GM21381 (cell line): ENCODE measurements at regions not wholly inside any gene's neighbourhood (a gene's known extent, or its start where the extent isn't known, plus 50 kb on each side); places are given as distances from the start of the nearest gene placed in this dataset.

Source experiments
- ATAC-seq: cut with Tn5 transposase; IDR thresholded peaks from one replicate; pipeline ENCODE4 v1.9.1; 2021; ENCODE audit warnings: mild to moderate bottlenecking, moderate library complexity; ENCODE audit not compliant: unreplicated experiment

DNA sequence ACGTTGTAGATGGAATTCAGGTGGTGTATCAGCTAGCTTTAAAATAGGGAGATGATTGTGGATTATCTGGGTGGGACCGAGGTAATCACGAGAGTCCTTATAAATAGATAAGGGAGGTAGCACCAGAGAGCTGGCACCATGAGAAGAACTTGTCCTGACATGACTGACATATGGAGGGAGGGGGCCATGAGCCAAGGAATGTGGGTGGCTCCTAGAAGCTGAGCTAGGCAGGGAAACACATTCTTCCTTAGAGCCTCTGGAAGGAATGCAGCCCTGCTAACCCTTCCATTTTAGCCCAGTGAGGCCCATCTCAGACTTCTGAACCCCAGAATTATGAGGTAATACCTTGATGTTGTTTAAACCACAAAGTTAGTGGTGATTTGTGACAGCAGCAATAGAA, 321.1 kb upstream of the SULF2 start:
- ATAC-seq: no peak

DNA sequence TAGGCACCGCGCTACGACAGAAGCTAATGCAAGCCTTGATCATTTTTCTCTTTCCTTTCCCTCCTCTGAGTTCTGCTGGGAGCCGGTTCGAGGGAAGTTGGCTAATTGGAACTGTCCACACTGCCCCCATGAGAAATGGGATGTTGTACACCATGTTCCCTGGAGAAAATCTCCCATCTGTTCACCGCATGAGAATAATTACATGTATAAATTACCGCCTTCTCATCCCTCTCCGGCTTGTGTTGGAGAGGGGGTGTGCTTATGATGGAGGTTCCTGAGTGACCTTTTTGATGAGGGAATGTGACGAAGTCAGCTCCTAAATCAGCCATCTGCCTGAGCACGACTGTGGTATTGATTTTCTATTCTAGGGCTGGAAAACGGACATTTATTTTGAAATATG, 320.2 kb upstream of the SULF2 start:
- no peak for ATAC-seq

DNA sequence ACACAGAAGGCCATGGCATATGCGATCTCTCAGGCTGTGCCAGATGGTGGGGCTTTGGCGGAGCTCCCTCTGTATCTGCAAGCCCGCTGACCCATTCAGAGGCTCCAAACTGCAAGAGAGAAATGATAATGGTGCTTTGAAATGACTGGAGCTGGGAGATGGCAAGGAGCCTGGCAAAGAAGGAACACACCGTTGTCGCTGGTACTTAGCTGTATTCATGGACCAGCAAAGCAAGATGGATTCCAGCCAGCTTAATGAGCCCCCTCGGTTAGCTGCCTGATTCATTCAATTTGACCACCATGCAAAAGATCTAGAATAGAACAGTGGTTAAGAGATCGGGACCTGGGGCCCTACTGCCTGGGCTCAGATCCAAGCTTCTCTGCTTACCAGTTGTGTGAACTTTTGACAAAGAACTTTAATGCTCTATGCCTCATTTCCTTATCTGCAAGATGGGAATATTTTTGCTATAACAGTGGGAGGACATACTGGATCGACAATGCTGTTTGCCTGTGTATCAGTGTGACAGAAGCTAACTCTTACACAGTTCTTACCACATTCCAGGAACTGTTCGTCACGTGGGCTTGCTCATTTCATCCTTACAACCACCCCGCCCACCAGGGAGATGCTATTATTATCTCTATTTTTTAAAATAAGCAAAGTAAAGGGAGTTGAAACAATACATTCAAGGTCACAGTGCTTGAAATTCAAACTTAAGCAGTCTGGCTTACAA, 317.8 kb upstream of the SULF2 start:
- no peak for ATAC-seq

DNA sequence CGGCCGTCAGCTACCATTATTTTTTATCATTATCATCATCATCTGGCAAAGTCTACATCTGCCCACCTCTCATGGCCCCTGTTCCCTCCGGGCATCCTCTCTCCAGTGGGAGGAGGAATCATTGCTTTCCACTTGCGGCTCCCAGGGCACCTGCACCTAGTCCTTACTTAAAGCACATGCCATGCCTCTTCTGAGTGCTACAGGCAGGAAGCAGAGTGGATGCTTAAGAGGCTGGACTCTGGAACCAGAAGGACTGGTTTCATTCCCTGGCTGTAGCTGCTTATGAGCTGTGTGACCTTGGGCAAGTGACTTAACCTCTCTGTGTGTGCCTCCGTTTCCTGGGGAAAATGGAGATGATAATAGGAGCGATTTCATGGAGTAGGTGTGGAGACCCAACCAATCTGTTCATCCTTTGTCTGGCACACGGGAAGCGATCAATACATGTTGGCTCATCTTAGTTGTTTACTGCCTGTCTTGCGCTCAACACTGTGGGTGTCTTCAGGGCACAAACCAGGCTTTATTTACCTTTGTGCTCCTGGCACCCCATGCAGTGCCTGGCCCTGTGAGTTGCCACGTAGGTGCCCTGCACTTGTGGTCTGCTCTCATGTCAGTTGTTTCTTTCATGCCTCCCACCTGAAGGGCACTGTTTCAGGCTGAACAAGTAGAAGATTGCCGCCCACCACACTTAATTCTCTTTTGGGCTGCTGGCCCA, 317.0 kb upstream of the SULF2 start:
- ATAC-seq: no peak

DNA sequence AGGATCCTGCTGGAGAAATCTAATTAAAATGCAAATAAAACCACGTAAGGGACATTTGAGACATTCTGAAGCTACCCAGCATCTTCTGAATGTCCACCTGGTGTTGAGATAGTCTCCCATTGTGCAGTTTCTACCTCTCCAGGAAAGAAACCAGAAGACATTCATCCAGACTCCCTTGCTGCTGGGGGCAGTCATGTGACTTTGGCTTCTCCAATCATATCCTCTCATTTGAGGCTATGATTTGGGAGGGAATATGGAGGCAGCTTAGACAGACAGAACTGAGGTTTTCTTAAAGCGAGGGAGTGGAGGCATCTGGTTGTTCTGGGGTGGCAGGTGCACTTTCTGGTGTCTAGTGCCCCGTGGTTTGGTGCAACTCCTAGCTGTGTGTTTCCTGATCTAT, 315.2 kb upstream of the SULF2 start:
- ATAC-seq: no peak

DNA sequence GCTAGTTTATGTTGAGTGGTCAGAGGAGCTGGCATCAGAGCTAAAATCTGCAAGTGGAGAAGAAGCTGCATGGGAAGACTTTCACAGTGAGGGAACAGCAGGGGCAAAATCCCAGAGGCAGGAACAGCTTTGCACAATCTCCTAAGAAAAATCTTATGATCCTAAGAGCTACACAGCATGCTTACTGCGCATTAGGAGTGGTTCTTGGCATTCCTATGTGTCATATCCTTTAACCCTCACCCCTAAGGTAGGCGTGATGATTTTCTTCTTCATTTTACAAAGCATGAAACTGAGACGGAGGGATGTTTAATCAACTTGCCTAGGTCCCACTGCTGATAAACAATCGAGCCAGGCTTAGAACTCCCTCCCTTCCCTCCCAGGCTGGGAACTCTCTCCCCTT, 313.6 kb upstream of the SULF2 start:
- ATAC-seq: no peak

DNA sequence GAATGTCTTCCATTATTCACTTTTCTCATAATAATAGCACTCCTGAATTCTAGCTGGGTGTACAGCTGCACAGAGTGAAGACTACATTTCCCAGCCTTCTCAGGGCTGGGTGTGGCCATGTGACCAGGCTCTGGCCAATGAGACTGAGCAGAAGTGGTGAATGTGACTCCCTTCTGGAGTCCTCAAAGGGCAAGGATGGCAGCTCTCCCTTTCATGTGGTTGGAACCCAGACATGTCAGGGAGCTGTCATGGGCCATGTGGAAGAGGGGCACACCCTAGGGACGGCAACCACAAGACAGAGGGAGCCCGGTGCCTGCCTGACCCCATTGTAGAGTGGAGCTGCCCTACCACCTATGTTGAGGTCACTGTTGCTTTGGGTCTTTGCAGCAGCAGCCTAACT, 312.8 kb upstream of the SULF2 start:
- no peak for ATAC-seq

DNA sequence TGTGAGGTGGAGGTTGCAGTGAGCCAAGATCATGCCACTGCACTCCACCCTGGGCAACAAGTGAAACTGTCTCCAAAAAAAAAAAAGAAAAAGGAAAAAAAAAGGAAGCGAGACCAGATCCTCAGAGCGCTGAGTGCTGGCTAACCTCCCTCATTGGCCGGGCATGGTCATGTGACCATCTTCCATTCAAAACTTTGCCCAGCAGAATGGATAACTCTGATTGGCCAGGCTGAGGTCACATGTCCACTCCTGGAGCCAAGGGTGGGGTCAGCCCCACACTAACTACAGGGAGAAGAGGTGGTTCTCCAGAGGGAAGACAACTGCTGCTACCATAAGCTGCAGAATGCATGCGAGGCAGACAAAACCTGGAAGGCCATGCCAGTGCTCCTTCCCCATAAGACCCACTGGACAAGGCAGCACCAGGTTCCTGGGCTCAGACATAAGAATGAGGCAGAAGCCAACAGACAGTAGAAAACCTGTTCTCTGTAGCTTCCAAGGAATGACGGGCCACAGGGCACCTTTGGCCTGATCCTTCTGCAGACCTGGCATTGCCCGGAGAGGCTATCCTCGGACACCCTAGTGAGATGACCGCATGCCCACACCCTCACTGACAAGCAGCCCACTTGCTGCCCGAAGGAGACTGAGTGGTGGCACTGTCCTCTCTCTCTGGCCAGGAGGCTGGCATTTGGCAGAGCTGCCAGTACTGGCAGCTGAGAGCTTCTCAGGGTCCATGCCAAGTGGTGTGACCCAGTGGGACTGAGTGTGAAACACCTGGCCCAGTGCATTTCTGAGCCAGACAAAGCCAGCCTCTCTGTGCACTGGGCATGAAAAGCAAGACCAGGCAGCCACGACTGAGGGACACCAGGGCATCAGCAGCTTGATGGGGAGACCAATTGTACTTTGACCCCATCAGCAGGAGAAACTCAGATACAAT, 311.9 kb upstream of the SULF2 start:
- no peak for ATAC-seq

DNA sequence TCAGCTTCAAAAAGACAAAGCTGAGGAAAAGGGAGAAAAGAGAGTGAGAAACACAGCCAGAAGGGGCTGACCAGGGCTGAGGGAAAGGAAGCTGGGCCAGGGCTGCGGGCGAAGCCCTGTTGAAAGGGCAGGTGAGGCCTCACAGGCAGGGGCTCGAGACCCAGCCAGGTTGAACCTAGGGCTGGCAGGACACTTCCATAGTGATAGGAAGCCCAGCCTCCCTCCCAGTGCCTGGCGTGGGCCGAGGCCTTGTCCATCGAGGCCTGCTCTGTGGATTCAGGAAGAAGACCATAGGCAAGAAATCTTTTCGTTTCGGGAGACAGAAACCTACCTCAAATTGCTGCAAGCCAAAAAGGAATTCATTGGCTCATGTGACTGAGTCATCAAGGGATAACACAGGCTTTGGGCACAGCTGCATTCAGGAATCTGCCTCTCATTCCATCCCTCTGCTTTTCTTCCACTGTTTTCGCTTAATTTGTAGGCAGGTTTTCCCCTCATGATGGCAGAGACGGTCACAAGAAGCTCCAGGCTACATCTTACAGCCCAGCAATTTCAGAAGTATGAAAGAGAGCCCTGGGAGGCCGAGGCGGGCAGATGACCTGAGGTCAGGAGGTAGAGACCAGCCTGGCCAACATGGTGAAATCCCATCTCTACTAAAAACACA, 311.1 kb upstream of the SULF2 start:
- ATAC-seq: no peak

DNA sequence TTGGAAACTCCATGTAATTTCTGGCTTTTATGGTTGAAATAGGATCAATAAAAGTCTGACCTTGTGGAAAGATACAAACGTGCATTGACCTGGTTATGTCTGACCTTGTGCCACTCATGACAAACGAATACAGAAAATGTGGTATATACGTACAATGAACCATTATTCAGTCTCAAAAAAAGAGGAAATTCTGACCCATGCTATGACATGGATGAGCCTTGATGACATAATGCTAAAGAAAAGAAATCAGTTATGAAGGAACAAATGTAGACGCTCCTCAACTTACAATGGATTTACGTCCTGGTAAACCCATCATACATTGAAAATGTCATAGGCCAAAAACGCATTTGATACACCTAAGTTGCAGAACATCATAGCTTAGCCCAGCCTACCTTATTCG, 309.7 kb upstream of the SULF2 start:
- no peak for ATAC-seq

DNA sequence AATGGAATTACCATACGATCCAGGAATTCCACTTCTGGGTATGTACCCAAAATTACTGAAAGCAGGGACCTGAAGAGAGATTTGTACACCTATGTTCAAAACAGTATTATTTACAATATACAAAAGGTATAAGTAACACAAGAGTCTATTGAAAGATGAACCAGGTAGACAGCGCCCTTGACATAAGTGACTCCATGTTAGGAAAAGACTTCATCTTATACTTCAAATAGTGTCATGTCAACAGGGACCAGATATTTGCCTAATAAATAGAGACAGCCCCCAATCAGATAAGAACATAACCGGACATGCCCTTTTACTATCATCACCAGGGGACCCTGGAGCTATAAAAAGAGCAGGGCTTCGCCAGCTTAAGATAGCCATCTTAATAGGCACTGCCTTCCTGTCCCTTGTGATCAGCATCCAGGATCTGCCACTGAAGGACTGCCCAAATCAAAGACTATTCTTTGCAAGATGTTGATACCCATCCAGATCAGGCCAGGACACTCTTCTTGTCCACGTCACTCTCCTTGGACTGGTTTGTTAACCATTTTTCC, 309.0 kb upstream of the SULF2 start:
- no peak for ATAC-seq

DNA sequence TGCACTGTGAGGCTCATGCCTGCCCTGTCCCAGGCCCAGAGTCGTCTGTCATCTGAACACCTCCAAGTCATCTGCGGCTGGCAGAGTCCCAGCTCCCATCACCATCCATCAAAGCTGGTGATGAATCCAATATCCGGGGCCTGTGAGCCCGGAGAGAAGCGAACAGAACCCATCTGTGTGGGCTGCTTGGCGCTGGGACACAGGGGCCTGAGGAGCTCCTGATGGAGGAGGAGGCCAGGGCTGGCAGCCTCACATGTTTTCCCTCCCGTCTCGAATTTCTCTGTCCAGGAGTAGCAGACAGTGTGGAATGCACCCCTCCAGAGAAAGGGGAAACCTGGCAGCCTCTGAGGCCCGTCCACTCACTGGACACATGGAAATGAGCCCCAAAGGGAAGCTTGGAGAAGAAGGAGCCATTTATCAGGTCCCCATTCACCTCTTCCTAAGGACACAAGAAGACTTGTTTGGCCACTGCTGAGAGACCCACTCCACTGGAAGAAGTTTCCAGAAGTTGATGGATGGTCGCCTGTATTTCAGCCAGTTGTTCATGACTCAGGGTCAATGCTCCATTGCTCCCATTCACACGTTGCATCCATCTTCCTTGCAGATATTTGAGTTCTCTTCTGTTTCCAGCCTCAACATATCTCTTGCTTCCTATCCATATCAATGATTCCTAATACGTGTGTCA, 307.5 kb upstream of the SULF2 start:
- no peak for ATAC-seq

DNA sequence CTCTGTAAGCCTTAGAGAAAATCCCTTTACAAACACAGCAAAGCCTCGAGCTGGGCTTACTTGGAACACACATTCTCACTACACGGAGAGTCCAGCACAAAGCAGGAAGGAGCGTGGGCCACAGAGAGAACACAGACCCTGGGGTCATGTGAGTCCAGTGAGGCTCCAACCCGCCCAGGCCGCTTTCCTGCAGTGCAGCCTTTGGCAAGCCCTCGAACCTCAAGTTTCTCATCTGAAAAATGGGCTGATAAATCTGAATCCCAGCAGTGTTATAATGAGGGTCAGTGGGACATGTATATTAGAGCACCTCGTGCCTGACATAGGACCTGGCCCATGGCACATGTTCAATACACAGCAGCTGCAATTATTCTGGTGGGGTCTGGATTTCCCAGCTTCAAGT, 305.5 kb upstream of the SULF2 start:
- ATAC-seq: no peak

DNA sequence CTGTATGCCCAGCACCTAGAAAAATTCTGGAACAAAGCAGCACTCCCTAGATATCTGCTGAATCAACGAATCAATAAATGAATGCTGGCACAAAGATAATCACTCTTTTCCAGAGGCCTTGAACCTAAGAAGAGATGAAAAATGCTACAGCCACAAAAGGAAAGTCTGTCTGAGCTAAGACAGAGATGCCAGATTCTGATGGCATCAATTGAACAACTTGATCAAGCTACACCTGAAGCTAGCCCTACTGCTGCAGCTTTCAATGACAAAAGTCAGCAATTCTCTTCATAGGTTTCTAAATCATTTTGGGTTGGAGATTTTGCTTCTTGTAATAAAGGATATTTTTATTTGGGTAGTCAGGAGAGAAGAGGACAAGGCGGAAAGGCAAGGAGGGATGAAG, 305.0 kb upstream of the SULF2 start:
- ATAC-seq: no peak

DNA sequence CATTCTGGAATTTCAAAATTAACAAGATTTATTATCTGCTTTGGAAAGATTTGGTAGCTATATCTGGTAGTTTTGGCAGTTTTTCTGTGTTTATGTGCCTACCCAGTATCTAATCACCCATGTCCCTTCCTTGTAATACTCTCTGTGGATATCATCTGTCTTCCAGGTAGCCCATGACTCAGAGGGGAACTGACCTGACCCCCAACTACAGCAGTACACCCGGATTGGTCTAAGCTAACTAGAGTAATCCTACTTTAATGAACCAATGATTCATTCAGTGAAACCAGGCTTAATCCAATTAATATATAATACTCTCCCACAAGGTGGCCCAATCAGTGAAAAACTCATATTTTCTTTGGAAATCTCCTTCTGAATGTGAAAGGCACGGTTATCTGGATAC, 295.3 kb upstream of the SULF2 start:
- ATAC-seq: no peak

DNA sequence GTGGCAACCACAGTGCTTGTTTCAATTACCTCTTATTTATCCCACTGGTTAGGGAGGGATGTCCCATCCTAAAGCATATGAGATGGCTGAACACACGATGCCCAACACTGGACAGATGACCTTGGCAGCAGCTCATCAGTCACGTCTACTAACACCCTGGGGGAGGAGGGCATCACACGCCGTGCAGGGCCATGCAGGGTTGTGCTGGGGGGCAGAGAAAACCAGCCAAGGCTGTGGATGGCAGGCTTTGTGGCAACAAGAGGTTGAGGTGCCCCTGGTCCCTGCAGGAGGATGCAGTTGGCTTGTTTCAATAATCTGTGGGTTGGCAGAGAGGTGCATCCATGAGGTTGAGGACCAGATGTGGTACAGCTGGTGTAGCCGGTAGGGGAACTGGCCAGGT, 293.7 kb upstream of the SULF2 start:
- no peak for ATAC-seq

DNA sequence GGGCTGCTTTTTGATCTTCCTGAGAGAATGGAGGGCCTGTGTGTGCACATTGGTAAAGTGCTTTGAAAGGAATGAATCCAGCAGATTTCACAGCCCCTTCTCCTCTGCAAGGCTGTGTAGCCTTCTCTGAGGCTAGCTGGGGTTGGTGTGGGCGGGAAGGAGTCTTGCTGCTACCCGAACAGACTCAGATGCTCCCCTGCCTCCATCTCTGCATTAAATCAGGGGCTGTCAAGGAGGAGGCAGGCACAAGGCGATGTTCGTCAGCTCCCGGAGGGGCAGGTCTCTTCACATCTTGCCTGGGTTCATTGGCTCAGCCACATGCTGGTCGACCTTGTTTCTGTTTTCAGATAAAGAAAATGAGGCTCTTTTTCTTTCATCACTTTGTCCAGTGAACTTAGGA, 291.5 kb upstream of the SULF2 start:
- no peak for ATAC-seq

DNA sequence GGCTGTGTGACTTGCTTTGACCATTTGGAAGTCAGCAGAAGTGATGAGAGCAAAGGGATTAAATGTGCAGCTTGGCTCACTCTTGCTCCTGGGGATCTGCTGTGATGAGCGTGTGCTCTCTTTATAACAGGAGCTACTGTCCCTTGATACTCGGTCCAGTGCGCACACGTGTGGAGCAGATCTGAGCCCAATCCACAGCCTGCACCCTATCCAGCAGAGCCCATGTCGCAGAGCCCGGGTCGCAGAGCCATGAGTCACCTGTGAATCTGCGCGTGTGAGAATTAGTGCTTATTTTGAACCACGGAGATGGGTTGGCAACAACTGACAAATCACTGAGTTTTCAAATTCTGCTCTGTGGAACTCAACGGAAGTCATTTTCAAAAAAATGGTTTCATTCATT, 291.0 kb upstream of the SULF2 start:
- ATAC-seq: no peak

DNA sequence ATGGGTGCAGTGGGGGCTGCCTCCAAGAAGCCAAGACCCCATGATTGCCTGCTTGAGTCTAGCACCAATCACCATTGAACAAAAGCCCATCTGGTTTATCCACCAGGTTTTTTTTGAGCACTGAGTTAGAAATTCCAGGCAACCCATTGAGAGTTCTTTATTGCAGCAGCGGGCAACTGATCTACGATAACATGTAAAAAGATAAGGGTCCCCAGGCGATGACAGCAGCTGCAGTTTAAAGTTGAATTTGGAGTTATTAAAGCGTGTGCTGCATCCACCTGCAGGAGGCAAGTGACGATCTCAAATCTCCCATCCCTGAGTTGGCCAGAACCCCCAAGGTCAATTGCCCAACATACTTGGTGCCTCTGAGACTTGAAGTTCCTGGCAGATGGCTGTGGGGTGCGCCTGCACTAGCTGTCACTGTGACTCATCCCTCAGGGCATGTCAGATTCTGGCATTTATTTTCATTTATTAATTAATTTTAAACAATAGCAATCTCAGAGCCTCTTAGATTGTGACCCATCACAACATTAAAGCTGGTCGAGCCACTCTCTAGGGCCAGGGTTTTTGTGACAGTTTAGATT, 290.4 kb upstream of the SULF2 start:
- no peak for ATAC-seq
